ENCODE measurements at regions not wholly inside any gene's neighbourhood (a gene's known extent, or its start where the extent isn't known, plus 50 kb on each side); places are given as distances from the start of the nearest gene placed in this dataset.

DNA sequence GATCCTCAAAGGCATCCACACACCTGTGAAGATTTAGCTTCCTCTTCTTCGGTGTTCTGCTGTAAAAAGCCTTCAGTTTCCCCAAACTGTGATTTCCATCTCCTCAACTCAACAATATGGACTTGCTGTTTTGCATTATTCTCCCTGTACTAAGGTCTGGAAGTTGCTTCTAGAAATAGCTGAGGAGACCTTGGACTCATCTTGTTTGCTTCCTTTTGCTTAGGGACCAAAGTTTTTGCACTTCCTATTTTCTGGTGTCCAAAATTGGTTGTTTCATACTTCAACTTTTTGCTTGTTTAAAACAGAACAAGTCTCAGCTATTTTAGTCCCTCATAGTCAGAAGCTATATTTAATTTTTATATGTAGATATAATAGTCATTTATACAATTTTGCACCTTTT is 201.9 kb upstream of the COPS8 start:
- DNase-seq (no peak), ATAC-seq (no peak)
- no peak overlapping the region for H3K4me3 ChIP-seq
- intact Hi-C loops (cut with DNase I, micrococcal nuclease) = no loop called here
- no peaks in the 10 kb centered on the region for H3K4me1 ChIP-seq (ENCODE audit: low read depth)
- TF ChIP-seq, protein P1, sequence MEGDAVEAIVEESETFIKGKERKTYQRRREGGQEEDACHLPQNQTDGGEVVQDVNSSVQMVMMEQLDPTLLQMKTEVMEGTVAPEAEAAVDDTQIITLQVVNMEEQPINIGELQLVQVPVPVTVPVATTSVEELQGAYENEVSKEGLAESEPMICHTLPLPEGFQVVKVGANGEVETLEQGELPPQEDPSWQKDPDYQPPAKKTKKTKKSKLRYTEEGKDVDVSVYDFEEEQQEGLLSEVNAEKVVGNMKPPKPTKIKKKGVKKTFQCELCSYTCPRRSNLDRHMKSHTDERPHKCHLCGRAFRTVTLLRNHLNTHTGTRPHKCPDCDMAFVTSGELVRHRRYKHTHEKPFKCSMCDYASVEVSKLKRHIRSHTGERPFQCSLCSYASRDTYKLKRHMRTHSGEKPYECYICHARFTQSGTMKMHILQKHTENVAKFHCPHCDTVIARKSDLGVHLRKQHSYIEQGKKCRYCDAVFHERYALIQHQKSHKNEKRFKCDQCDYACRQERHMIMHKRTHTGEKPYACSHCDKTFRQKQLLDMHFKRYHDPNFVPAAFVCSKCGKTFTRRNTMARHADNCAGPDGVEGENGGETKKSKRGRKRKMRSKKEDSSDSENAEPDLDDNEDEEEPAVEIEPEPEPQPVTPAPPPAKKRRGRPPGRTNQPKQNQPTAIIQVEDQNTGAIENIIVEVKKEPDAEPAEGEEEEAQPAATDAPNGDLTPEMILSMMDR (IDR thresholded peaks at IDR 0.05) = no peak
- no peaks in the 10 kb centered on the region for H3K36me3 ChIP-seq (ENCODE audit: low read depth)
- no peaks in the 10 kb centered on the region for H3K9me3 ChIP-seq

DNA sequence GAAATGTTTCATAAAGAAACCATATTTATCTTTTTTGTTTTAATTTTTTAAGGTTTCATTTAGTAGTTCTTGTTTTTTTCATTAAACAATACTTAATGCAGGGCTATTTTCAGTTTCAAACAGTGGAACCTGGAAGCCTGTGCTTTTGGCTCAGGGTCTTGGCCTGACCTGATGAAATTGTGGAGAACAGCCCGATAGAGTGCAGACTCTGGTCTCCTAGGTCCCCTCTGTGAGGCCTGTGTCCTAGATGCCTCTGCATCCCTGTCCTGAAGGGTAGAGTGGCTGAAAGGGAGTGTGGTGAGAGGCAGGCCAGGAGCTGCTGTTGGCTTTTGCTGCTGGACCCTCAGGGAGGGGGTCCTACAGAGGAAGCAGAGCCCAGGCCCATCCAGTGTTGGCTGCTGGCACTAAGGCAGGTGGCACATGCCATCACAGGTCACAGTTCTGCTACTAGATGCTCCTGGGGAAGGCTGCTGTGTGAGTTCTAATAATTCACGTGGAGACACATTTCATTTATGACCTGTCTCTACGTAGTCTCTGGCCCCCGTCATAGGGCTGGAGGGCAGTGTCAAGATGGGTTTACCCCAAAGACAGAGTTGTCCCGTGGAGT is 201.0 kb upstream of the COPS8 start:
- no peak for DNase-seq

DNA sequence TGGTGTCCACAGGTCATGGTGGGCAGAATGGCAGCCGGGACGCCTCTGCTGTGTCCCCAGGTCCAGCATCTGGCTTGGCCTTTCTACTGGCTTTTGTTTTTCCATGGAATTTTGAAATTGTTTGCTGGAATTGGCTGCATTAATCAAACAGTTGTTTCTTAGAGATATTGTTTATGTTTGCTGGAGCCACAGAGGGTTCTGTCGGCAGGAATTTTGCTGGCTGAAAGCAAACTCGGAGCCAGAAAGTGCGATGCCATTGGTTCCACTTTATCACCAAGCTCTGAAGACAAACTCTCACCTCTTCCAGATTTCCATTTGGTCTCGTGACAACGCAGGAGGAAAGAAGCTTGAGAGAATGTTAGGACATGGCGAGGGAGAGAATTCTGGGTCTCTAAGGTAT is 199.2 kb upstream of the COPS8 start:
- no peaks in the 10 kb centered on the region for H3K9me3 ChIP-seq
- no peak overlapping the region for H3K4me3 ChIP-seq
- TF ChIP-seq, protein P1 (IDR thresholded peaks at IDR 0.05) = no peak
- H3K36me3 ChIP-seq (ENCODE audit: low read depth) = no peaks in the 10 kb centered on the region
- DNase-seq (no peak), ATAC-seq (no peak)
- intact Hi-C loops (cut with DNase I, micrococcal nuclease) = no loop called here
- H3K4me1 ChIP-seq (ENCODE audit: low read depth) = no peaks in the 10 kb centered on the region

More for the DNA sequence above, 201.0 kb upstream of the COPS8 start:
- no peaks in the 10 kb centered on the region for H3K9me3 ChIP-seq
- ATAC-seq = no peak
- H3K4me3 ChIP-seq = no peak overlapping the region
- no peaks in the 10 kb centered on the region for H3K4me1 ChIP-seq (ENCODE audit: low read depth)
- TF ChIP-seq, protein P1 (IDR thresholded peaks at IDR 0.05) = no peak
- intact Hi-C loops (cut with DNase I, micrococcal nuclease) = no loop called here
- H3K36me3 ChIP-seq (ENCODE audit: low read depth) = no peaks in the 10 kb centered on the region

DNA sequence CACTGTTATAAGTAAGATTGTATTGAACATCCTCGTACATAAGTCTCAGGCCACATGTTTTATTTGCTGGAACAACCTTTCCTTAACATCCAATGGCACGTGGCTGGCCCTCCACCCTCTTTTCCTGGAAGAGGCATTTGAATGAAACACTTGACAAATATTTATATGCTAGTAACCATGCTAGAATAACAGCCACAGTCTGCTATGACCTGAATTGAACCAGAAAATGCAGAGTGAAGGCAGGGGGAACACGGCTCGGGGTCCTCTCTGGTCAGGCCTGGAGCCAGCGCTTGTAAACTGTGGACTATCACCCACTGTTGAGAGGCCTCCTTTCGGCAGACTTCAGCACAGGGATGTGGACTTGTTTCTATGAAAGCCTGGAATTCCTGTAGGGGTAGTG is 198.2 kb upstream of the COPS8 start:
- no peaks in the 10 kb centered on the region for H3K9me3 ChIP-seq
- peak in 1 of 3 donors; percentile 29 for DNase-seq
- peak; percentile 23 for ATAC-seq
- intact Hi-C loops (cut with DNase I, micrococcal nuclease) = no loop called here
- H3K36me3 ChIP-seq (ENCODE audit: low read depth) = no peaks in the 10 kb centered on the region
- TF ChIP-seq, protein P1 (IDR thresholded peaks at IDR 0.05) = no peak
- H3K4me3 ChIP-seq = no peak overlapping the region
- no peaks in the 10 kb centered on the region for H3K4me1 ChIP-seq (ENCODE audit: low read depth)

DNA sequence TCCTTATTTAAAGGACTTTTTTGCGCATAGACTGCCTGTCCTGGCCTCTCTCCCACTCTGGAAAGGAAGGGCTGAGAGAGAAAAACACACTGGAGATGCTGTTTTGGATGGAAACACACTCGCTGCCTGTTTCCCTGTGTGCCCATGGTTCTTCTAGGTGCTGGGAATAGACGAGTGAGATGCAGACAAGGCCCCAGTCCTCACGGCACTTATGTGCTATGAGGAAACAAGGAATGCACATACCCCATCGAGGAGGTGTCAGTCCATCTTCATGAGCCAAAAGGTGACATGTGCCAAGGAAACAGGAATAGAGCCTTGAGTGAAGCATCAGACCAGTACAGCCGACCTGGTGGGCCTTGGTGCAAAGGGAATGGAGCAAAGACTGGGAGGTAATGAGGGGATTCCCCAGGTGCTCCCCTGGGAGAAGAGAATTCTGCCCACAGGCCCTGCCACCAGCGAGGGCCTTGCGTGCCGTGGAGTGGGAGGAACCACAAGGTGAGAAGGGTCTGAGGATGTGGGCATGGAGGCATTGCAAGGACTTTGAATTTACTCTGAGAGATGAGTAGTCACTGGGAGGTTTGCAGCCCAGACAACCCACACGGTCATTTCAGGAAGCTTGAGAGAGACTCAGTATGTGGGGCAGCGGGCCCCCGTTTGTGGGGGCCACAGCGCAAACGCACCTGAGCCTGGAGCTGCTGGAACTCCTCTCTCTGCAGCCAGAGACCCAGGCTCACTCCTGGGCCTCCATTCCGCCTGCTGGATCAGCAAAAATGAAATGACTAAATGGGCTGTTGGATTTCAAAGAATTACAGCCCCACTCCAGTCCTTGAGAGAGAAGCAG is 197.5 kb upstream of the COPS8 start:
- intact Hi-C loops (cut with DNase I, micrococcal nuclease) = no loop called here
- no peaks in the 10 kb centered on the region for H3K4me1 ChIP-seq (ENCODE audit: low read depth)
- ATAC-seq (no peak), DNase-seq (no peak)
- TF ChIP-seq, protein P1 (IDR thresholded peaks at IDR 0.05) = no peak
- no peaks in the 10 kb centered on the region for H3K36me3 ChIP-seq (ENCODE audit: low read depth)
- H3K4me3 ChIP-seq = no peak overlapping the region
- H3K9me3 ChIP-seq = no peaks in the 10 kb centered on the region

Data from mucosa of descending colon (tissue), 3 donors.